HK-2 (cell line): ENCODE measurements at regions not wholly inside any gene's neighbourhood (a gene's known extent, or its start where the extent isn't known, plus 50 kb on each side); places are given as distances from the start of the nearest gene placed in this dataset.

ENCODE experiments used
- DNase-seq: peaks from one replicate; pipeline ENCODE4 v3.0.0-alpha.2; 2018; ENCODE audit not compliant: unreplicated experiment

GRCh38 chr2:10237392-10238321 lies 65.0 kb upstream of the HPCAL1 start:
- no peak for DNase-seq

GRCh38 chr2:10238396-10238795 lies 64.3 kb upstream of the HPCAL1 start:
- DNase-seq: no peak

GRCh38 chr2:10238991-10239485 lies 63.7 kb upstream of the HPCAL1 start:
- no peak for DNase-seq

- DNase-seq: no peak
These were observed 63.1 kb upstream of the HPCAL1 start for GRCh38 chr2:10239561-10239967.

- DNase-seq: no peak
These were observed 62.5 kb upstream of the HPCAL1 start for GRCh38 chr2:10240161-10240681.

- DNase-seq: no peak
These were observed 61.6 kb upstream of the HPCAL1 start for GRCh38 chr2:10240911-10241610.

GRCh38 chr2:10241641-10242430 lies 60.9 kb upstream of the HPCAL1 start:
- no peak for DNase-seq

- no peak for DNase-seq
These were observed 60.3 kb upstream of the HPCAL1 start for GRCh38 chr2:10242451-10242850.

- DNase-seq: no peak
These were observed 59.4 kb upstream of the HPCAL1 start for GRCh38 chr2:10242998-10243925.

GRCh38 chr2:10243926-10244270 lies 58.8 kb upstream of the HPCAL1 start:
- no peak for DNase-seq

- DNase-seq: no peak
These were observed 57.7 kb upstream of the HPCAL1 start for GRCh38 chr2:10245021-10245420.

- no peak for DNase-seq
These were observed 57.0 kb upstream of the HPCAL1 start for GRCh38 chr2:10245661-10246060.

- DNase-seq: no peak
These were observed 56.3 kb upstream of the HPCAL1 start for GRCh38 chr2:10246370-10246769.

- DNase-seq: no peak
These were observed 55.9 kb upstream of the HPCAL1 start for GRCh38 chr2:10246831-10247230.

- no peak for DNase-seq
These were observed 52.9 kb upstream of the HPCAL1 start for GRCh38 chr2:10249798-10250197.

- no peak for DNase-seq
These were observed 50.5 kb upstream of the HPCAL1 start for GRCh38 chr2:10252224-10252623.

- DNase-seq: no peak
These were observed 50.0 kb upstream of the HPCAL1 start for GRCh38 chr2:10252661-10253060.
